Endothelial cell of umbilical vein (primary cell): ENCODE measurements at regions not wholly inside any gene's neighbourhood (a gene's known extent, or its start where the extent isn't known, plus 50 kb on each side); places are given as distances from the start of the nearest gene placed in this dataset.

Experiments
- BruUV-seq: library from RNA; stranded (reverse); fragments of 400-500 nt; replicated peaks from 2 replicates; lab custom pipeline; 2021; lab: Mats Ljungman, UMichigan
- CTCF ChIA-PET: fragments of 300-600, 350-600 bp; sonication (Branson Sonifier 250); formaldehyde crosslinking; loops from one replicate; lab custom pipeline; 2021; ENCODE audit warnings: antibody characterized with exemption, inconsistent platforms; lab: Charles Lee
- POLR2A ChIA-PET: fragments of 300-600, 350-600 bp; sonication (Branson Sonifier 250); formaldehyde crosslinking; loops from one replicate; lab custom pipeline; 2021; ENCODE audit warnings: antibody characterized with exemption, inconsistent platforms; lab: Charles Lee
- DNase-seq: peaks from one replicate; pipeline ENCODE4 v3.0.0-alpha.2; 2011; ENCODE audit warnings: low read depth, low spot score
- FAIRE-seq: peaks from 2 replicates; lab custom pipeline; 2011; peaks lifted over from hg19 to GRCh38; lab: Jason Lieb, UNC
- H2AFZ ChIP-seq: 2 replicates; pipeline ENCODE4 v1.6.0; 2012; ENCODE audit warnings: low read depth, low read length, control low read depth, inconsistent platforms
- H3K27ac ChIP-seq: 2 replicates; pipeline ENCODE4 v1.5.1; 2011; ENCODE audit warnings: low read depth, mild to moderate bottlenecking, control low read depth, low read length, moderate library complexity; ENCODE audit not compliant: insufficient read depth
- H3K27me3 ChIP-seq, 2 experiments: 2 replicates each; pipeline versions ENCODE4 v1.6.0 to v1.6.1; 2011; ENCODE audit warnings: low read length in 2 of 2, mixed read lengths in 1 of 2; ENCODE audit not compliant: control insufficient read depth in 2 of 2, insufficient read depth in 2 of 2
- H3K36me3 ChIP-seq, 2 experiments: 2 replicates in 1 of 2; 3 replicates in 1 of 2; pipeline ENCODE4 v1.5.1; 2011; ENCODE audit warnings: low read length in 2 of 2, mild to moderate bottlenecking in 1 of 2, moderate library complexity in 1 of 2; ENCODE audit not compliant: control insufficient read depth in 2 of 2, insufficient read depth in 2 of 2; ENCODE audit errors: extremely low read depth in 1 of 2
- H3K4me1 ChIP-seq: 3 replicates; pipeline ENCODE4 v1.5.1; 2011; ENCODE audit warnings: mild to moderate bottlenecking, low read length; ENCODE audit not compliant: control insufficient read depth, insufficient read depth; ENCODE audit errors: extremely low read depth
- H3K4me2 ChIP-seq: 2 replicates; pipeline ENCODE4 v1.6.1; 2011; ENCODE audit warnings: low read length, control low read depth, mixed read lengths; ENCODE audit not compliant: insufficient read depth
- H3K4me3 ChIP-seq, 3 experiments: fragments of 200-600 bp in 1 of 3; sonication (generic), shearing (Covaris generic) in 1 of 3; replicated peaks in 1 of 3; 2 replicates each; pipeline ENCODE4 v1.5.1; 2011 to 2016; ENCODE audit warnings: control low read depth in 3 of 3, low read length in 3 of 3, mild to moderate bottlenecking in 2 of 3, inconsistent platforms in 1 of 3, low read depth in 1 of 3, moderate library complexity in 1 of 3; ENCODE audit not compliant: insufficient read depth in 1 of 3
- H3K79me2 ChIP-seq: 2 replicates; pipeline ENCODE4 v1.6.0; 2012; ENCODE audit warnings: low read length, inconsistent platforms; ENCODE audit not compliant: control insufficient read depth, insufficient read depth
- H3K9ac ChIP-seq: replicated peaks from 2 replicates; pipeline ENCODE3; 2011; ENCODE audit warnings: low read length, control low read depth; ENCODE audit not compliant: insufficient read depth; ENCODE audit errors: extremely low read depth
- H3K9me1 ChIP-seq: replicated peaks from 3 replicates; pipeline ENCODE4 v1.6.0; 2011; ENCODE audit warnings: mild to moderate bottlenecking, low read length; ENCODE audit not compliant: control insufficient read depth, insufficient read depth; ENCODE audit errors: extremely low read depth
- H3K9me3 ChIP-seq: replicated peaks from 2 replicates; pipeline ENCODE4 v1.5.1; 2012; ENCODE audit warnings: low read length, inconsistent platforms; ENCODE audit not compliant: control insufficient read depth, insufficient read depth
- H4K20me1 ChIP-seq: replicated peaks from 2 replicates; pipeline ENCODE3; 2011; ENCODE audit warnings: mild to moderate bottlenecking, low read length; ENCODE audit not compliant: control insufficient read depth, insufficient read depth; ENCODE audit errors: extremely low read depth
- CTCF ChIP-seq, 2 donors: IDR thresholded peaks; 1 replicate in 1 of 2; 2 replicates in 1 of 2; pipeline ENCODE4 v1.5.1; 2011; ENCODE audit warnings: low read length in 2 of 2, mild to moderate bottlenecking in 2 of 2, moderate library complexity in 2 of 2, control low read depth in 1 of 2, inconsistent platforms in 1 of 2, low read depth in 1 of 2; ENCODE audit not compliant: insufficient read depth in 1 of 2; ENCODE audit errors: extremely low read depth in 1 of 2
- EZH2 ChIP-seq: IDR thresholded peaks from 2 replicates; pipeline ENCODE4 v1.6.1; 2012; ENCODE audit warnings: borderline replicate concordance, low read depth, mild to moderate bottlenecking, moderate library complexity, low read length, inconsistent platforms; ENCODE audit not compliant: severe bottlenecking
- FOS ChIP-seq: IDR thresholded peaks from 2 replicates; pipeline ENCODE4 v1.6.1; 2011; ENCODE audit warnings: mild to moderate bottlenecking, low read length, moderate library complexity, borderline replicate concordance; ENCODE audit not compliant: insufficient read depth
- GATA2 ChIP-seq: IDR thresholded peaks from 2 replicates; pipeline ENCODE4 v1.7.0; 2011; ENCODE audit warnings: low read depth, mild to moderate bottlenecking, moderate library complexity, mixed read lengths, low read length; ENCODE audit not compliant: insufficient read length, insufficient read depth
- JUN ChIP-seq: IDR thresholded peaks from 2 replicates; pipeline ENCODE4 v1.6.1; 2011; ENCODE audit warnings: borderline replicate concordance, low read depth; ENCODE audit not compliant: insufficient read length, insufficient read depth
- MYC ChIP-seq: IDR thresholded peaks from one replicate; pipeline ENCODE4 v1.6.1; 2011; ENCODE audit warnings: mild to moderate bottlenecking, low read depth, low read length
- POLR2A ChIP-seq: IDR thresholded peaks from 2 replicates; pipeline ENCODE4 v1.6.1; 2012; ENCODE audit warnings: low read depth, mild to moderate bottlenecking, control low read depth, low read length
- POLR2AphosphoS5 ChIP-seq: IDR thresholded peaks from 2 replicates; pipeline ENCODE4 v1.6.1; 2012; ENCODE audit warnings: low read depth, mild to moderate bottlenecking, control low read depth, low read length, moderate library complexity; ENCODE audit not compliant: insufficient read depth
- dilution Hi-C: fragments of 300-500 bp; cut with MboI; formaldehyde crosslinking; loops from one replicate; pipeline ENCODE4 v1.15.0; 2019; ENCODE audit warnings: low sequenced_read_pairs; ENCODE audit not compliant: extremely low pct_ligation_motif_present
- intact Hi-C: fragments of 100-400 bp; cut with micrococcal nuclease; formaldehyde crosslinking; loops from one replicate; pipeline ENCODE4 v1.10.0; 2022
- TF ChIP-seq, protein P1 (sequence below): IDR thresholded peaks from 2 replicates; pipeline ENCODE4 v1.6.1; 2011; ENCODE audit not compliant: insufficient read depth, insufficient read length

- Histone ChIP-seq H3K4me2 (no peak overlapping the region), H3K9me1 (no peaks in the 10 kb centered on the region), H3K27ac (no peak overlapping the region), H3K27me3 (no peaks in the 10 kb centered on the region), H3K36me3 (no peaks in the 10 kb centered on the region), H3K4me1 (no peaks in the 10 kb centered on the region), H2AFZ (no peak overlapping the region), H3K4me3 (no peak overlapping the region), H3K9me3 (no peaks in the 10 kb centered on the region), H3K79me2 (no peaks in the 10 kb centered on the region), H4K20me1 (no peaks in the 10 kb centered on the region), H3K9ac (no peak overlapping the region)
- no peak for DNase-seq
- dilution Hi-C loops (no loop called here), intact Hi-C loops (no loop called here)
- POLR2A ChIA-PET: no interaction called here
- BruUV-seq: no TSS peak
- FAIRE-seq: no peak
- no peak for TF ChIP-seq GATA2
- TF ChIP-seq FOS: no peak
- TF ChIP-seq EZH2: no peak
- TF ChIP-seq, protein P1, sequence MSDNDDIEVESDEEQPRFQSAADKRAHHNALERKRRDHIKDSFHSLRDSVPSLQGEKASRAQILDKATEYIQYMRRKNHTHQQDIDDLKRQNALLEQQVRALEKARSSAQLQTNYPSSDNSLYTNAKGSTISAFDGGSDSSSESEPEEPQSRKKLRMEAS: no peak
- no peak for TF ChIP-seq JUN
- no peak for TF ChIP-seq POLR2AphosphoS5
- TF ChIP-seq CTCF (IDR thresholded peaks at IDR 0.05; ENCODE audit: extremely low read depth in 1 of 2, insufficient read depth in 1 of 2, low read depth in 1 of 2, low read length in 2 of 2): no peak
- no peak for TF ChIP-seq POLR2A
- no peak for TF ChIP-seq MYC
- CTCF ChIA-PET: no interaction called here
Observed at GRCh38 chr6:168155193-168155592, 76.2 kb upstream of the FRMD1 start.
